Activated CD8-positive, alpha-beta T cell treated with anti-CD3 and anti-CD28 coated beads for 36 hours (primary cell): ENCODE measurements at regions not wholly inside any gene's neighbourhood (a gene's known extent, or its start where the extent isn't known, plus 50 kb on each side); places are given as distances from the start of the nearest gene placed in this dataset.

ENCODE experiments used
- ATAC-seq: fragments of 200-7000 bp; cut with Tn5 transposase; one replicate; pipeline ENCODE4 v1.10.0; 2021; ENCODE audit warnings: mild to moderate bottlenecking, moderate library complexity
- CTCF ChIA-PET: fragments of 350-600 bp; sonication (Branson Sonifier 250); formaldehyde crosslinking; loops from one replicate; lab custom pipeline; 2021; ENCODE audit warnings: antibody characterized with exemption; lab: Charles Lee
- POLR2A ChIA-PET: fragments of 350-600 bp; sonication (Branson Sonifier 250); formaldehyde crosslinking; loops from one replicate; lab custom pipeline; 2021; ENCODE audit warnings: antibody characterized with exemption; lab: Charles Lee
- DNase-seq: peaks from one replicate; pipeline ENCODE4 v3.0.0-alpha.2; 2020
- H3K27ac Mint-ChIP-seq: one replicate; pipeline ENCODE4 v1.8.0; 2021; ENCODE audit warnings: mild to moderate bottlenecking, mixed read lengths
- H3K27me3 Mint-ChIP-seq: one replicate; pipeline ENCODE4 v1.8.0; 2021; ENCODE audit warnings: mixed read lengths
- H3K36me3 Mint-ChIP-seq: one replicate; pipeline ENCODE4 v1.8.0; 2021; ENCODE audit warnings: low read depth, mixed read lengths
- H3K4me1 Mint-ChIP-seq: one replicate; pipeline ENCODE4 v1.8.0; 2021; ENCODE audit warnings: low read depth, mixed read lengths
- H3K4me3 Mint-ChIP-seq: one replicate; pipeline ENCODE4 v1.8.0; 2021; ENCODE audit warnings: mild to moderate bottlenecking, moderate library complexity, mixed read lengths
- H3K9me3 Mint-ChIP-seq: one replicate; pipeline ENCODE4 v1.8.0; 2021; ENCODE audit warnings: mixed read lengths
- intact Hi-C: fragments of 100-400 bp; cut with micrococcal nuclease; formaldehyde crosslinking; loops from one replicate; pipeline ENCODE4 v1.10.0; 2022
- TF ChIP-seq, protein P1 (sequence below): fragments of 200-600 bp; IDR thresholded peaks from one replicate; pipeline ENCODE4 v1.8.0; 2022; ENCODE audit warnings: antibody characterized with exemption, mild to moderate bottlenecking

DNA sequence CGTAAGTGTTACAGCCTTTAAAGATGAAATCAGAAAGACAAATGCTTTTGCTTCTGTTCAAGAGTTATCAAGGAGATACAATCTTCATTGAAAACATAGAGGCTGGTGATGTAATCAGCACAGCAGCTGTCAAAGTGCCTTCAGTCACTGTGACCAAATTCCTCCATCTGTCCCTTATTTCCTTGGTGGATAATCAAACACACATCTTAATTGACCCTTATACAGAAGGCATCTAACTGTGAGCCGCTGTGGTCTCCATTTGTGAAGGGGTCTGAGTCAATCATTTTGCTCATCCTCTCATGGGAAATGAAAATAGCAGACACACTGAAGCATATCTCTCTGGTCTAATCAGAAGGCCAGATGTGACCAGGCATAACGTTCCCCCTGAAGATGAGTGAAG, 130.1 kb upstream of the TLR4 start:
- ChIA-PET POLR2A (no interaction called here), CTCF (no interaction called here)
- no peak overlapping the region for H3K27ac Mint-ChIP-seq
- no peaks in the 10 kb centered on the region for H3K36me3 Mint-ChIP-seq
- no peak for DNase-seq
- intact Hi-C loops, result no loop called here
- ATAC-seq, result no peak
- no peaks in the 10 kb centered on the region for H3K4me1 Mint-ChIP-seq
- H3K4me3 Mint-ChIP-seq, result no peak overlapping the region
- TF ChIP-seq, protein P1, sequence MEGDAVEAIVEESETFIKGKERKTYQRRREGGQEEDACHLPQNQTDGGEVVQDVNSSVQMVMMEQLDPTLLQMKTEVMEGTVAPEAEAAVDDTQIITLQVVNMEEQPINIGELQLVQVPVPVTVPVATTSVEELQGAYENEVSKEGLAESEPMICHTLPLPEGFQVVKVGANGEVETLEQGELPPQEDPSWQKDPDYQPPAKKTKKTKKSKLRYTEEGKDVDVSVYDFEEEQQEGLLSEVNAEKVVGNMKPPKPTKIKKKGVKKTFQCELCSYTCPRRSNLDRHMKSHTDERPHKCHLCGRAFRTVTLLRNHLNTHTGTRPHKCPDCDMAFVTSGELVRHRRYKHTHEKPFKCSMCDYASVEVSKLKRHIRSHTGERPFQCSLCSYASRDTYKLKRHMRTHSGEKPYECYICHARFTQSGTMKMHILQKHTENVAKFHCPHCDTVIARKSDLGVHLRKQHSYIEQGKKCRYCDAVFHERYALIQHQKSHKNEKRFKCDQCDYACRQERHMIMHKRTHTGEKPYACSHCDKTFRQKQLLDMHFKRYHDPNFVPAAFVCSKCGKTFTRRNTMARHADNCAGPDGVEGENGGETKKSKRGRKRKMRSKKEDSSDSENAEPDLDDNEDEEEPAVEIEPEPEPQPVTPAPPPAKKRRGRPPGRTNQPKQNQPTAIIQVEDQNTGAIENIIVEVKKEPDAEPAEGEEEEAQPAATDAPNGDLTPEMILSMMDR, result no peak
- H3K27me3 Mint-ChIP-seq, result no peaks in the 10 kb centered on the region
- no peaks in the 10 kb centered on the region for H3K9me3 Mint-ChIP-seq

DNA sequence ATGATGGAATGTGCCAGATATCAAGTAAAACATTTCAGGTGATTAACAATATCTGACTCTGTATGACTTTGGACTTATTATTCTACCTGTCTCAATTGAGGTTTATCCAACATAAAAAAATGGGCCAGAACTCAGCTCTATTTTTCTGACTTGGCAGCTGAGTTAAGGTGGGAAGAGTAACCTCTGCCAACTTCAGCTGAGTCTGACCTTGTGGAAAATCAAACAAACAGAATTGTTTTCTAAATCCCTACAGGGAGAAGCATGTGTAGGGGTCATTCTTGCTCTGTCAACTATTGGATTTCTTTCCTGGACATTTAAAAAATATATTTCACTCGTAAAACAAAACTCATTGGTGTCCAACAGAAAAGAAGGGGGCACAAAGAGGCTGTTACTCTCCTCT, 139.4 kb upstream of the TLR4 start:
- intact Hi-C loops, result no loop called here
- POLR2A ChIA-PET, result no interaction called here
- H3K4me1 Mint-ChIP-seq, result no peaks in the 10 kb centered on the region
- peaks cover 3% of the 10 kb centered on the region for H3K27me3 Mint-ChIP-seq
- H3K27ac Mint-ChIP-seq, result no peak overlapping the region
- peaks cover 2% of the 10 kb centered on the region for H3K9me3 Mint-ChIP-seq
- DNase-seq, result no peak
- no peak for ATAC-seq
- TF ChIP-seq, protein P1, result no peak
- H3K4me3 Mint-ChIP-seq, result no peak overlapping the region
- no peaks in the 10 kb centered on the region for H3K36me3 Mint-ChIP-seq
- CTCF ChIA-PET, result no interaction called here

DNA sequence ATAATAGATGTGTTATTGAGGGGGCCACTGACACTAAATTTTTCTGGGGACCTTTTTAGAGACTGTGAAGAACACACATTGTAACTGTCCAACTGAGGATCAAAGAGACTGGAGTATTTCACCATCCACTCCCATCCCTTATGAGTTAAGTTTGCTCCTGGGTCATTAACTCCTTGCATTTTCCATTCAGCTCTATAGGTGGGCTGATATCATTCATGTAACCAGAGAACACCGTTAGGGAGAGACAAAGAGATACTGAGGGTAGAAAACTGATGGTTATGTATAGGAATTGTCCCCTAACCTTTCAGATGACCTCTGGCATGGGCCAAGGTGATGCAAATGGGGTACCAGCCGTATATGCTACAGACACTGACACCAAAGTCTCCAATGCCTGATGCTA, 142.4 kb upstream of the TLR4 start:
- intact Hi-C loops, result no loop called here
- Mint-ChIP-seq H3K27me3 (peaks cover 1% of the 10 kb centered on the region), H3K9me3 (peaks cover 2% of the 10 kb centered on the region), H3K36me3 (no peaks in the 10 kb centered on the region), H3K4me1 (no peaks in the 10 kb centered on the region), H3K27ac (no peak overlapping the region), H3K4me3 (no peak overlapping the region)
- TF ChIP-seq, protein P1, result no peak
- ATAC-seq, result no peak
- POLR2A ChIA-PET, result no interaction called here
- no peak for DNase-seq
- CTCF ChIA-PET, result no interaction called here

DNA sequence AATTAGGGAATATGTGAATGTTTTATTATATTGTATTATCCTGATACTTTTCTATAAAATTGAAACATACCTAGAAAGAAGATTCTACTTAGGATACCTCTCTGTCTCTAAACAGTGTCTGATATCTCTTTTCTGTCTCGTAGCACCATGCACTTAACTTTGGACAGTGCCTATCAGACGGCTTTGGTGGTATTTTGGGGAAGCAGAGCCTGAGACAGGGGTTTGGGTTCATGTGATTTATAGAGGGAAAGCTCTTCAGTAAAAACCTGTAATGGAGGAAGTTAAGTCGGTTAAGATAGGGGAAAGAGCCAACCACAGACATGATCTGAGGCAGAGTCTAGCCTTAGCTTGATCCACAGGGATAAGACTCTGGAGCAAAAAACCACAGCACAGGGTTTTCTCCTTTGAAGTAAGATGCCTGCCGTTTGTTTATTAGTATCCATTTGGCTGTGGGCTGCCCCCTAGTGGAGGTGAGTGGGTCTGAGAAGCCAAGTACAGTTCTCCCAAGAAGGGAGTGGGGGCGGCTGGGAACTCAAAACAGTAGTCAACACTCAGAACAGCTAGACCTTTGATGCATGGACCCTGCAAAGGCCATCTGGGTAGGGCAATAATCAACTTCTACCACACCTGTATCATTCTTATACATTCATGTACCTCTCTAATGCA, 141.2 kb upstream of the ASTN2 start:
- TF ChIP-seq, protein P1, result peak; percentile 40
- H3K27me3 Mint-ChIP-seq, result peaks cover under 1% of the 10 kb centered on the region
- CTCF ChIA-PET, result no interaction called here
- intact Hi-C loops, result no loop called here
- H3K27ac Mint-ChIP-seq, result no peak overlapping the region
- peak; percentile 70 for DNase-seq
- POLR2A ChIA-PET, result no interaction called here
- no peak for ATAC-seq
- H3K4me1 Mint-ChIP-seq, result no peaks in the 10 kb centered on the region
- no peak overlapping the region for H3K4me3 Mint-ChIP-seq
- H3K36me3 Mint-ChIP-seq, result no peaks in the 10 kb centered on the region
- H3K9me3 Mint-ChIP-seq, result no peaks in the 10 kb centered on the region

DNA sequence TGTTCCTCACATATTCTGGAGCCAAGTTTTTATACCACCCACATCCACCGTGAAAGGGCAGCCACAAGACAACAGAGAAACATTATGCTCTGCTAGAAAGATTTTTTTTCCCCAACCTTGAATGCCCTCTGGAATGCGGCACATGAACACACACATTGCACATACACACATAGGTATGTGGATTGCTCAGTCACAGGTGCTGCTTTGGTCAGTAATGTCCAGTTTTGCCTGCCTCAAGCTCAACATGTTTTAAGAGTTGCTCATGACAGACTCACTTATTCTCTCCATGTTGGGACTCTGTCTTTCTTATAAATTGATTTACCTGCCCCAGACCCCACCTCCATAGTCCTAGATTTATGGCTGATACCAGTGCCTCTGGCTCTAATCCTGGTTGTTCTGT, 138.0 kb upstream of the ASTN2 start:
- Mint-ChIP-seq H3K27ac (no peak overlapping the region), H3K27me3 (no peaks in the 10 kb centered on the region), H3K9me3 (no peaks in the 10 kb centered on the region), H3K36me3 (no peaks in the 10 kb centered on the region), H3K4me1 (no peaks in the 10 kb centered on the region), H3K4me3 (no peak overlapping the region)
- intact Hi-C loops, result no loop called here
- no peak for ATAC-seq
- DNase-seq, result no peak
- ChIA-PET POLR2A (no interaction called here), CTCF (no interaction called here)
- TF ChIP-seq, protein P1, result no peak
